HG02970 (cell line): ENCODE measurements at regions not wholly inside any gene's neighbourhood (a gene's known extent, or its start where the extent isn't known, plus 50 kb on each side); places are given as distances from the start of the nearest gene placed in this dataset.

Source experiments
- ATAC-seq: cut with Tn5 transposase; IDR thresholded peaks from one replicate; pipeline ENCODE4 v1.9.1; 2021; ENCODE audit warnings: mild to moderate bottlenecking, moderate library complexity, moderate number of reproducible peaks; ENCODE audit not compliant: unreplicated experiment, low FRiP score

- no peak for ATAC-seq
These were observed 704.2 kb upstream of the SLIT2 start for GRCh38 chr4:19547463-19547862.

- no peak for ATAC-seq
These were observed 707.1 kb upstream of the SLIT2 start for GRCh38 chr4:19544446-19545125.

GRCh38 chr4:19540859-19541540 is 710.7 kb upstream of the SLIT2 start:
- ATAC-seq, result no peak

- ATAC-seq, result no peak
These were observed 712.5 kb upstream of the SLIT2 start for GRCh38 chr4:19539201-19539600.

GRCh38 chr4:19534159-19534558 is 717.5 kb upstream of the SLIT2 start:
- no peak for ATAC-seq

- ATAC-seq, result no peak
These were observed 719.5 kb upstream of the SLIT2 start for GRCh38 chr4:19531906-19532848.

- ATAC-seq, result no peak
These were observed 727.7 kb upstream of the SLIT2 start for GRCh38 chr4:19523964-19524363.

GRCh38 chr4:19522966-19523365 is 728.7 kb upstream of the SLIT2 start:
- no peak for ATAC-seq

GRCh38 chr4:19520939-19521520 is 730.7 kb upstream of the SLIT2 start:
- no peak for ATAC-seq

GRCh38 chr4:19514276-19515070 is 737.2 kb upstream of the SLIT2 start:
- ATAC-seq, result no peak

- no peak for ATAC-seq
These were observed 739.6 kb upstream of the SLIT2 start for GRCh38 chr4:19512086-19512485.

GRCh38 chr4:19510993-19511392 is 740.7 kb upstream of the SLIT2 start:
- ATAC-seq, result no peak

- ATAC-seq, result no peak
These were observed 743.3 kb upstream of the SLIT2 start for GRCh38 chr4:19508442-19508841.

GRCh38 chr4:19497705-19498104 is 754.0 kb upstream of the SLIT2 start:
- ATAC-seq, result no peak

- ATAC-seq, result no peak
These were observed 754.9 kb upstream of the SLIT2 start for GRCh38 chr4:19496756-19497155.

GRCh38 chr4:19494961-19495360 is 756.7 kb upstream of the SLIT2 start:
- no peak for ATAC-seq

GRCh38 chr4:19492606-19493005 is 759.1 kb upstream of the SLIT2 start:
- no peak for ATAC-seq

- no peak for ATAC-seq
These were observed 765.3 kb upstream of the SLIT2 start for GRCh38 chr4:19486400-19486799.

GRCh38 chr4:19478791-19479190 is 772.9 kb upstream of the SLIT2 start:
- no peak for ATAC-seq

GRCh38 chr4:19473569-19473968 is 778.1 kb upstream of the SLIT2 start:
- no peak for ATAC-seq
